Fibroblast of mammary gland (primary cell): ENCODE measurements at regions not wholly inside any gene's neighbourhood (a gene's known extent, or its start where the extent isn't known, plus 50 kb on each side); places are given as distances from the start of the nearest gene placed in this dataset.

Experiments used
- DNase-seq: peaks from one replicate; pipeline ENCODE4 v3.0.0-alpha.2; 2010; ENCODE audit warnings: low read depth
- H3K4me3 ChIP-seq: 2 replicates; pipeline ENCODE4 v1.5.1; 2011; ENCODE audit warnings: low read depth, mild to moderate bottlenecking, low read length, moderate library complexity; ENCODE audit not compliant: control insufficient read depth
- TF ChIP-seq, protein P1 (sequence below): conservative IDR thresholded peaks from 2 replicates; pipeline ENCODE4 v1.5.1; 2011; ENCODE audit warnings: low read depth, low read length, inconsistent platforms; ENCODE audit not compliant: control insufficient read depth, insufficient read depth

DNA sequence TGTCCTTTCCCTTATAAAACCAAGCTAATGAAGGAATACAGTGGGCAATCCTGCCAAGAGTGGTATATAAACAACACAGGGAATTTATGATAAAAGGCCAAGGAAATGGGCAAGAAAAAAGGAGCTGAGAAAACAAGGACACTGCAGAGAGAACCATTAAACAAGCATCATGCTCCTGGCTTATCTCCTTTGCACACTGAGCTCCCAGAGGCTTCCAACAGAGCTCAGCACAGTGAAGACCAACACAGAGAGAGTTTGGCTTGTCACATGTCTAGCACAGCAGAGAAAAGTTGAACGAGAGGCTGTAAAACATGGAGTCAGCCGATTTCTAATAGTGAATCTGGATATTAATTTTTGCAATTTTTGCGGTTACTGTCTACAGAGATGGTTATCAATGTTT lies 68.0 kb upstream of the KLF7 start:
- DNase-seq, result no peak
- H3K4me3 ChIP-seq, result no peak overlapping the region
- TF ChIP-seq, protein P1, sequence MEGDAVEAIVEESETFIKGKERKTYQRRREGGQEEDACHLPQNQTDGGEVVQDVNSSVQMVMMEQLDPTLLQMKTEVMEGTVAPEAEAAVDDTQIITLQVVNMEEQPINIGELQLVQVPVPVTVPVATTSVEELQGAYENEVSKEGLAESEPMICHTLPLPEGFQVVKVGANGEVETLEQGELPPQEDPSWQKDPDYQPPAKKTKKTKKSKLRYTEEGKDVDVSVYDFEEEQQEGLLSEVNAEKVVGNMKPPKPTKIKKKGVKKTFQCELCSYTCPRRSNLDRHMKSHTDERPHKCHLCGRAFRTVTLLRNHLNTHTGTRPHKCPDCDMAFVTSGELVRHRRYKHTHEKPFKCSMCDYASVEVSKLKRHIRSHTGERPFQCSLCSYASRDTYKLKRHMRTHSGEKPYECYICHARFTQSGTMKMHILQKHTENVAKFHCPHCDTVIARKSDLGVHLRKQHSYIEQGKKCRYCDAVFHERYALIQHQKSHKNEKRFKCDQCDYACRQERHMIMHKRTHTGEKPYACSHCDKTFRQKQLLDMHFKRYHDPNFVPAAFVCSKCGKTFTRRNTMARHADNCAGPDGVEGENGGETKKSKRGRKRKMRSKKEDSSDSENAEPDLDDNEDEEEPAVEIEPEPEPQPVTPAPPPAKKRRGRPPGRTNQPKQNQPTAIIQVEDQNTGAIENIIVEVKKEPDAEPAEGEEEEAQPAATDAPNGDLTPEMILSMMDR, result no peak

DNA sequence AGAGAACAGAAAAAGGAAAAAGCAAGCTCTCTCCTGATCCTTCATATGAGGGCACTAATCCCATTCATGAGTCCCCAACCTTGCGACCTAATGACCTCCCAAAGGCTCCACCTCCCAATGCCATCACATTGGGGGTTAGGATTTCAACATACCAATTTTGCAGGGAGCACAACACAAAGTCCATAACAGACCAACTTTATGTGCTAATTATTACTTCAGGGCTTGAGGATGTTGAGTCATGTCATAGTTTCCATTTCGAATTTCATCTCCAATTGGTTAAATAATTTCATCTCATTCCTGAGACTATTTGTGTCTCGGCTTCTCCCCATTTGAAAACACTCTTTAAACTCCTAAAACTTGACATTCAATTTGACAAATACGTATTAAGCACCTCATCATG lies 69.9 kb upstream of the KLF7 start:
- no peak overlapping the region for H3K4me3 ChIP-seq
- TF ChIP-seq, protein P1, result no peak
- DNase-seq, result peak; percentile 40

GRCh38 chr2:207236156-207236935 lies 70.6 kb upstream of the KLF7 start:
- no peak overlapping the region for H3K4me3 ChIP-seq
- TF ChIP-seq, protein P1, result no peak
- DNase-seq, result no peak

DNA sequence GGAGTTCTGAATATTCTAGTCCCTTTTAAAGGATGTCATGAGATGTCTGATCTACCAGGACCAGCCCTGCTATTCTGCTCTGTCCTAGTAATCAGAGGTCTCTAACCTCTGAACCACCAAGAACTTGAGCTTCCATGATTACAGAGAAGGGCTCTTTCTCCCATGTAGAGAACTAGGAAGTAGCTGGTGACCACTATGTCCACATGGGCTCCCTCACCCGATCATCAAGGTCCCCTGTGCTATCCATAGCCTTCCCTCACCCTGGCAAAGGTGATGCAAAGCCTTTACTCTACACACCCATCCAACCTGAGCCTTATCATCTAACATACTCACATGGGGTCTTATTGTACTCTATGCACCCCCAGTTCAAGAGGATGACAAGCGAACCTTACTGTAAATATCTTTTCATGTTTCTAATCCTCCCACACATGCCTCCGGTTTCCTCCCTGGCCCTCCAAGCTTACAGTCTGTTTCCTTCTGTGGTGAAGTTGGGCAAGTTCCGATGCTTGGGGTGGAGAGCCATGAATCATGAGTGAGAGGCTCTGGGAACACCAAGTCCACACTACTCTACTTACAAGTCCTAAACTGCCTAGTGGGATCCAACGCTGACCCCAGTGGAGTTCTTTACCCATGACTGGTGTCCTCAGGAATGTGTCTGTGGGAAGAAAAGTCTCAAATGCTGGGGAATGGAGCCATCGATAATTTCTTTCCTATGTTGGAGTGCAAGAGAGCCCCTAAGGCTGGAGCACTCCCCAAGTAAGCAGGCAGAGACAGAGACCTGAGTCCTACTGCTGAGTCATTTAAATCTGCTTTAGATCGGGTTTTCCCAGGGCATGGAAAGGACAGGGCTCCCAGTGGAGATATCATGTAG lies 73.3 kb upstream of the KLF7 start:
- H3K4me3 ChIP-seq, result peak overlapping the region; percentile 51
- TF ChIP-seq, protein P1, result peak; percentile 5
- DNase-seq, result peak; percentile 100

GRCh38 chr2:207239754-207240494 lies 74.2 kb upstream of the KLF7 start:
- peak; percentile 67 for DNase-seq
- H3K4me3 ChIP-seq, result peak overlapping the region; percentile 51

DNA sequence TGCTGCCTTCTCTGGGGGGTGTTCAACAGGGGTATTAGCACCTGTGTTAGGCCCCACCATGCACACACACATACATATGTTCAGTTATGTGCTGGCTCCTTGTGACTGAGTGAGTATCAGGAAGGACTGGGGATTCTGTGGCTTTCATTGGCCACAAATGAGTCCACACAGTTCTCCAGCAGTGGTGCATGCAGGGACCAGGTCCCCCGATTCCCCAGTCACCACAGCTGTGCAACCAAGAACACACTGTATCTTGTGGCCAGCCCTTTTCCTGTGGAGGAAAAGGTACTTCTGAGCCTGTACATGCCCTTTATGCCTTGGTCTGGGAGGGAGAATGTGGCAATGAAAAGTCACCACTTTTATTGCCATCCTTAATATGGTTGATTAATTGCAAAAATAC lies 74.9 kb upstream of the KLF7 start:
- DNase-seq, result peak; percentile 40
- TF ChIP-seq, protein P1, result no peak
- peak overlapping the region; percentile 51 for H3K4me3 ChIP-seq

More at GRCh38 chr2:207239754-207240494, 74.2 kb upstream of the KLF7 start:
- TF ChIP-seq, protein P1, result no peak
